ENCODE measurements at regions not wholly inside any gene's neighbourhood (a gene's known extent, or its start where the extent isn't known, plus 50 kb on each side); places are given as distances from the start of the nearest gene placed in this dataset.

- TF ChIP-seq CTCF (IDR thresholded peaks at IDR 0.05) (no peak), POLR2A (IDR thresholded peaks at IDR 0.05) (no peak), EP300 (IDR thresholded peaks at IDR 0.05) (no peak), POLR2AphosphoS5 (IDR thresholded peaks at IDR 0.05) (no peak)
Observed at GRCh38 chr6:144480473-144480872, 195.3 kb downstream of the UTRN start.
